IMR-90 (cell line): ENCODE measurements at regions not wholly inside any gene's neighbourhood (a gene's known extent, or its start where the extent isn't known, plus 50 kb on each side); places are given as distances from the start of the nearest gene placed in this dataset.

Source experiments
- ATAC-seq: fragments of 200-7000 bp; cut with Tn5 transposase; 2 replicates; pipeline ENCODE4 v1.9.1; 2020; ENCODE audit warnings: low read depth, mild to moderate bottlenecking, moderate library complexity
- BruUV-seq: library from RNA; stranded (reverse); fragments of 400-500 nt; replicated peaks from 2 replicates; lab custom pipeline; 2021; lab: Mats Ljungman, UMichigan
- CTCF ChIA-PET: fragments of 300-600 bp; formaldehyde crosslinking; extraction: SDS; loops from one replicate; lab custom pipeline; 2021; ENCODE audit warnings: antibody characterized with exemption; lab: Yijun Ruan, JAX
- POLR2A ChIA-PET: fragments of 300-600 bp; sonication (Branson Sonifier 250); formaldehyde crosslinking; loops from one replicate; lab custom pipeline; 2022; ENCODE audit warnings: antibody characterized with exemption; ENCODE audit not compliant: unreplicated experiment; lab: Charles Lee
- DNase-seq: peaks from one replicate; pipeline ENCODE4 v3.0.0; 2013
- H2AFZ ChIP-seq: replicated peaks from 2 replicates; pipeline ENCODE3; 2013; ENCODE audit warnings: low read length, mild to moderate bottlenecking; ENCODE audit not compliant: poor library complexity
- H2AK5ac ChIP-seq: 2 replicates; pipeline ENCODE4 v1.6.1; 2013; ENCODE audit warnings: low read depth, low read length, inconsistent platforms
- H2AK9ac ChIP-seq: replicated peaks from 2 replicates; pipeline ENCODE3; 2013; ENCODE audit warnings: mild to moderate bottlenecking, low read depth, low read length, moderate library complexity; ENCODE audit not compliant: poor library complexity
- H2BK120ac ChIP-seq: 2 replicates; pipeline ENCODE4 v1.6.1; 2013; ENCODE audit warnings: low read depth, low read length, inconsistent platforms
- H2BK15ac ChIP-seq: 3 replicates; pipeline ENCODE4 v1.6.1; 2013; ENCODE audit warnings: low read depth, low read length, inconsistent platforms
- H2BK20ac ChIP-seq: 2 replicates; pipeline ENCODE4 v1.6.1; 2013; ENCODE audit warnings: low read depth, mild to moderate bottlenecking, inconsistent platforms, low read length, moderate library complexity
- H2BK5ac ChIP-seq: 2 replicates; pipeline ENCODE4 v1.6.1; 2013; ENCODE audit warnings: mild to moderate bottlenecking, low read depth, low read length, inconsistent platforms; ENCODE audit not compliant: poor library complexity, severe bottlenecking
- H3K14ac ChIP-seq: replicated peaks from 2 replicates; pipeline ENCODE4 v1.6.1; 2013; ENCODE audit warnings: low read depth, low read length, inconsistent platforms
- H3K18ac ChIP-seq: 2 replicates; pipeline ENCODE4 v1.6.1; 2013; ENCODE audit warnings: low read depth, low read length, control low read depth
- H3K23ac ChIP-seq: 2 replicates; pipeline ENCODE4 v1.6.1; 2013; ENCODE audit warnings: low read depth, low read length, inconsistent platforms
- H3K27ac ChIP-seq: 2 replicates; pipeline ENCODE4 v1.5.1; 2013; ENCODE audit warnings: mild to moderate bottlenecking, control low read depth, low read length; ENCODE audit not compliant: insufficient read depth
- H3K27me3 ChIP-seq: 2 replicates; pipeline ENCODE4 v1.6.1; 2013; ENCODE audit warnings: low read length; ENCODE audit not compliant: control insufficient read depth, insufficient read depth
- H3K36me3 ChIP-seq: 2 replicates; pipeline ENCODE4 v1.6.1; 2013; ENCODE audit warnings: low read length, mixed read lengths; ENCODE audit not compliant: control insufficient read depth, insufficient read depth
- H3K4ac ChIP-seq: 2 replicates; pipeline ENCODE4 v1.6.1; 2013; ENCODE audit warnings: low read depth, low read length, inconsistent platforms
- H3K4me1 ChIP-seq: 2 replicates; pipeline ENCODE4 v1.6.1; 2013; ENCODE audit warnings: low read length, mixed read lengths; ENCODE audit not compliant: control insufficient read depth, insufficient read depth
- H3K4me2 ChIP-seq: 2 replicates; pipeline ENCODE4 v1.6.1; 2013; ENCODE audit warnings: low read depth, mild to moderate bottlenecking, control low read depth, low read length, moderate library complexity
- H3K4me3 ChIP-seq: 2 replicates; pipeline ENCODE4 v1.5.1; 2013; ENCODE audit warnings: low read depth, mild to moderate bottlenecking, control low read depth, low read length, moderate library complexity; ENCODE audit not compliant: insufficient read depth
- H3K56ac ChIP-seq: 2 replicates; pipeline ENCODE4 v1.6.1; 2013; ENCODE audit warnings: low read length, inconsistent platforms; ENCODE audit not compliant: insufficient read depth; ENCODE audit errors: extremely low read depth
- H3K79me1 ChIP-seq, 2 experiments: 2 replicates each; pipeline ENCODE4 v1.6.1; 2013; ENCODE audit warnings: low read length in 2 of 2, inconsistent platforms in 1 of 2, low read depth in 1 of 2
- H3K9ac ChIP-seq: 2 replicates; pipeline ENCODE4 v1.6.1; 2013; ENCODE audit warnings: low read depth, low read length, control low read depth
- H3K9me1 ChIP-seq: 2 replicates; pipeline ENCODE4 v1.6.1; 2013; ENCODE audit warnings: low read length, inconsistent platforms; ENCODE audit not compliant: insufficient read depth
- H3K9me3 ChIP-seq: 2 replicates; pipeline ENCODE4 v1.6.1; 2013; ENCODE audit warnings: low read length; ENCODE audit not compliant: control insufficient read depth, insufficient read depth
- H4K20me1 ChIP-seq: 2 replicates; pipeline ENCODE4 v1.6.1; 2013; ENCODE audit warnings: low read length, inconsistent platforms; ENCODE audit not compliant: insufficient read depth
- H4K5ac ChIP-seq: 2 replicates; pipeline ENCODE4 v1.6.1; 2013; ENCODE audit warnings: mild to moderate bottlenecking, low read depth, low read length, control low read depth
- H4K8ac ChIP-seq, 2 experiments: 2 replicates each; pipeline ENCODE4 v1.6.1; 2013; ENCODE audit warnings: low read depth in 2 of 2, low read length in 2 of 2, control low read depth in 1 of 2, inconsistent platforms in 1 of 2
- H4K91ac ChIP-seq: 2 replicates; pipeline ENCODE4 v1.6.1; 2013; ENCODE audit warnings: low read depth, low read length, inconsistent platforms; ENCODE audit not compliant: insufficient read depth
- BHLHE40 ChIP-seq: fragments of 150-350 bp; IDR thresholded peaks from 2 replicates; pipeline ENCODE4 v1.6.1; 2016; ENCODE audit warnings: mild to moderate bottlenecking, low read depth, low read length
- CEBPB ChIP-seq: IDR thresholded peaks from 2 replicates; pipeline ENCODE4 v1.6.1; 2012; ENCODE audit warnings: low read depth, low read length, improper control_type of control experiment
- CHD1 ChIP-seq: IDR thresholded peaks from 2 replicates; pipeline ENCODE4 v1.6.1; 2012; ENCODE audit warnings: low read depth, low read length, improper control_type of control experiment
- FOS ChIP-seq: fragments of 150-350 bp; IDR thresholded peaks from 2 replicates; pipeline ENCODE4 v1.6.1; 2016; ENCODE audit warnings: low read depth, low read length
- MAFK ChIP-seq: IDR thresholded peaks from 2 replicates; pipeline ENCODE4 v1.6.1; 2012; ENCODE audit warnings: low read depth, low read length, improper control_type of control experiment
- MAZ ChIP-seq: IDR thresholded peaks from 2 replicates; pipeline ENCODE4 v1.6.1; 2012; ENCODE audit warnings: low read depth, mild to moderate bottlenecking, low read length, improper control_type of control experiment, moderate library complexity, borderline replicate concordance
- MXI1 ChIP-seq: IDR thresholded peaks from 2 replicates; pipeline ENCODE4 v1.6.1; 2012; ENCODE audit warnings: low read depth, mild to moderate bottlenecking, low read length, moderate library complexity, borderline replicate concordance
- NFE2L2 ChIP-seq: fragments of 150-350 bp; IDR thresholded peaks from 2 replicates; pipeline ENCODE4 v1.6.1; 2016; ENCODE audit warnings: low read depth, mild to moderate bottlenecking, low read length
- POLR2A ChIP-seq: IDR thresholded peaks from 2 replicates; pipeline ENCODE4 v1.6.1; 2012; ENCODE audit warnings: mild to moderate bottlenecking, low read depth, low read length
- RAD21 ChIP-seq: IDR thresholded peaks from 2 replicates; pipeline ENCODE4 v1.6.1; 2012; ENCODE audit warnings: low read length, improper control_type of control experiment
- RCOR1 ChIP-seq: IDR thresholded peaks from 2 replicates; pipeline ENCODE4 v1.6.1; 2012; ENCODE audit warnings: mild to moderate bottlenecking, low read length, improper control_type of control experiment; ENCODE audit not compliant: insufficient replicate concordance
- RFX5 ChIP-seq: IDR thresholded peaks from 2 replicates; pipeline ENCODE4 v1.8.0; 2012; ENCODE audit warnings: low read depth, mild to moderate bottlenecking, low read length, moderate library complexity
- SMC3 ChIP-seq: fragments of 150-350 bp; IDR thresholded peaks from 2 replicates; pipeline ENCODE4 v1.6.1; 2016; ENCODE audit warnings: low read depth, mild to moderate bottlenecking, antibody characterized with exemption, low read length, moderate library complexity
- WGBS, 2 experiments: methylation state at CpG; one replicate each; pipeline versions ENCODE4 v1.1.5 to v1.1.7; 2013; ENCODE audit warnings: missing lambda C conversion rate in 2 of 2; ENCODE audit not compliant: insufficient read length in 1 of 2; ENCODE audit errors: extremely low coverage in 2 of 2; 5-methylcytosine and 5-hydroxymethylcytosine counted together
- dilution Hi-C: fragments of 300-500 bp; cut with HindIII; formaldehyde crosslinking; loops from one replicate; pipeline ENCODE4 v1.14.3; 2018; ENCODE audit warnings: low sequenced_read_pairs; ENCODE audit not compliant: unreplicated experiment
- in situ Hi-C: fragments of 300-500 bp; cut with MboI; formaldehyde crosslinking; loops from 3 replicates; pipeline ENCODE4 v1.14.3; 2019; ENCODE audit warnings: low sequenced_read_pairs, inconsistent platforms, mixed read lengths
- intact Hi-C: fragments of 100-400 bp; cut with micrococcal nuclease; formaldehyde crosslinking; loops from 2 replicates; pipeline ENCODE4 v1.10.0; 2022
- TF ChIP-seq, protein P1 (sequence below): fragments of 150-350 bp; IDR thresholded peaks from 2 replicates; pipeline ENCODE4 v1.6.1; 2017; ENCODE audit warnings: mild to moderate bottlenecking, antibody characterized with exemption, low read length, low read depth
- TF ChIP-seq, protein P2 (sequence below): conservative IDR thresholded peaks from 2 replicates; pipeline ENCODE4 v1.5.1; 2012; ENCODE audit warnings: mild to moderate bottlenecking, low read depth, low read length, improper control_type of control experiment
- TF ChIP-seq, protein P3 (sequence below): fragments of 150-350 bp; IDR thresholded peaks from 2 replicates; pipeline ENCODE4 v1.6.1; 2016; ENCODE audit warnings: low read depth, mild to moderate bottlenecking, low read length, moderate library complexity, borderline replicate concordance

GRCh38 chr21:43286196-43286595 lies 117.4 kb downstream of the CRYAA start:
- dilution Hi-C loops, result no loop called here
- intact Hi-C loops, result no loop called here

More at GRCh38 chr21:43286196-43286595, 117.4 kb downstream of the CRYAA start:
- Histone ChIP-seq H2BK5ac (no peak overlapping the region), H3K36me3 (no peaks in the 10 kb centered on the region), H2BK15ac (no peak overlapping the region), H2BK120ac (no peak overlapping the region), H3K18ac (no peak overlapping the region), H3K56ac (no peak overlapping the region), H4K20me1 (no peaks in the 10 kb centered on the region; the same call in 1 of the 2 replicates), H3K9me1 (no peaks in the 10 kb centered on the region), H2AK9ac (no peak overlapping the region), H3K23ac (no peak overlapping the region), H3K4me2 (no peak overlapping the region), H3K27ac (no peak overlapping the region), H4K91ac (no peak overlapping the region), H3K4me3 (no peak overlapping the region), H3K4me1 (no peaks in the 10 kb centered on the region; the same call in 1 of the 2 replicates), H4K8ac (no peak overlapping the region), H4K5ac (no peak overlapping the region), H2AFZ (no peak overlapping the region), H2AK5ac (no peak overlapping the region), H3K27me3 (peaks cover 8% of the 10 kb centered on the region; the same call in 1 of the 2 replicates), H2BK20ac (no peak overlapping the region), H3K14ac (no peak overlapping the region), H3K9ac (no peak overlapping the region), H3K9me3 (peaks cover 6% of the 10 kb centered on the region; the same call in 1 of the 2 replicates), H3K4ac (no peak overlapping the region), H3K79me1 (no peaks in the 10 kb centered on the region)
- ChIA-PET CTCF (no interaction called here), POLR2A (no interaction called here)
- no TSS peak for BruUV-seq
- no peak for DNase-seq
- ATAC-seq, result no peak
- no peak for TF ChIP-seq BHLHE40
- TF ChIP-seq RAD21, result no peak
- no peak for TF ChIP-seq RFX5
- no peak for TF ChIP-seq SMC3
- TF ChIP-seq, protein P1, sequence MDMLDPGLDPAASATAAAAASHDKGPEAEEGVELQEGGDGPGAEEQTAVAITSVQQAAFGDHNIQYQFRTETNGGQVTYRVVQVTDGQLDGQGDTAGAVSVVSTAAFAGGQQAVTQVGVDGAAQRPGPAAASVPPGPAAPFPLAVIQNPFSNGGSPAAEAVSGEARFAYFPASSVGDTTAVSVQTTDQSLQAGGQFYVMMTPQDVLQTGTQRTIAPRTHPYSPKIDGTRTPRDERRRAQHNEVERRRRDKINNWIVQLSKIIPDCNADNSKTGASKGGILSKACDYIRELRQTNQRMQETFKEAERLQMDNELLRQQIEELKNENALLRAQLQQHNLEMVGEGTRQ, result no peak
- no peak for TF ChIP-seq NFE2L2
- TF ChIP-seq, protein P2, sequence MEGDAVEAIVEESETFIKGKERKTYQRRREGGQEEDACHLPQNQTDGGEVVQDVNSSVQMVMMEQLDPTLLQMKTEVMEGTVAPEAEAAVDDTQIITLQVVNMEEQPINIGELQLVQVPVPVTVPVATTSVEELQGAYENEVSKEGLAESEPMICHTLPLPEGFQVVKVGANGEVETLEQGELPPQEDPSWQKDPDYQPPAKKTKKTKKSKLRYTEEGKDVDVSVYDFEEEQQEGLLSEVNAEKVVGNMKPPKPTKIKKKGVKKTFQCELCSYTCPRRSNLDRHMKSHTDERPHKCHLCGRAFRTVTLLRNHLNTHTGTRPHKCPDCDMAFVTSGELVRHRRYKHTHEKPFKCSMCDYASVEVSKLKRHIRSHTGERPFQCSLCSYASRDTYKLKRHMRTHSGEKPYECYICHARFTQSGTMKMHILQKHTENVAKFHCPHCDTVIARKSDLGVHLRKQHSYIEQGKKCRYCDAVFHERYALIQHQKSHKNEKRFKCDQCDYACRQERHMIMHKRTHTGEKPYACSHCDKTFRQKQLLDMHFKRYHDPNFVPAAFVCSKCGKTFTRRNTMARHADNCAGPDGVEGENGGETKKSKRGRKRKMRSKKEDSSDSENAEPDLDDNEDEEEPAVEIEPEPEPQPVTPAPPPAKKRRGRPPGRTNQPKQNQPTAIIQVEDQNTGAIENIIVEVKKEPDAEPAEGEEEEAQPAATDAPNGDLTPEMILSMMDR, result no peak
- no peak for TF ChIP-seq FOS
- TF ChIP-seq MAFK, result no peak
- no peak for TF ChIP-seq CEBPB
- TF ChIP-seq, protein P3, sequence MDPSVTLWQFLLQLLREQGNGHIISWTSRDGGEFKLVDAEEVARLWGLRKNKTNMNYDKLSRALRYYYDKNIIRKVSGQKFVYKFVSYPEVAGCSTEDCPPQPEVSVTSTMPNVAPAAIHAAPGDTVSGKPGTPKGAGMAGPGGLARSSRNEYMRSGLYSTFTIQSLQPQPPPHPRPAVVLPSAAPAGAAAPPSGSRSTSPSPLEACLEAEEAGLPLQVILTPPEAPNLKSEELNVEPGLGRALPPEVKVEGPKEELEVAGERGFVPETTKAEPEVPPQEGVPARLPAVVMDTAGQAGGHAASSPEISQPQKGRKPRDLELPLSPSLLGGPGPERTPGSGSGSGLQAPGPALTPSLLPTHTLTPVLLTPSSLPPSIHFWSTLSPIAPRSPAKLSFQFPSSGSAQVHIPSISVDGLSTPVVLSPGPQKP, result no peak
- TF ChIP-seq MAZ, result no peak
- no peak for TF ChIP-seq CHD1
- no peak for TF ChIP-seq POLR2A
- no peak for TF ChIP-seq MXI1
- no peak for TF ChIP-seq RCOR1
- in situ Hi-C loops, result no loop called here
- WGBS, 2 experiments, result 50% methylated on average over 1 of the region's 5 CpGs; no CpG with 5 or more reads in 1 of the 2 experiments
